Esophagus squamous epithelium (tissue), 4 donors: ENCODE measurements at regions not wholly inside any gene's neighbourhood (a gene's known extent, or its start where the extent isn't known, plus 50 kb on each side); places are given as distances from the start of the nearest gene placed in this dataset.

ENCODE experiments used
- CTCF ChIP-seq, 6 experiments: fragments of 450-650 bp in 4 of 6; fragments of 200-600 bp in 2 of 6; sonication (generic) in 2 of 6; IDR thresholded peaks; one replicate each; pipeline ENCODE4 v1.5.1; 2016 to 2019; ENCODE audit warnings: antibody characterized with exemption in 6 of 6, mild to moderate bottlenecking in 4 of 6, moderate library complexity in 4 of 6
- POLR2A ChIP-seq, 4 donors: fragments of 450-650 bp; IDR thresholded peaks; one replicate each; pipeline ENCODE4 v1.6.1; 2017; ENCODE audit warnings: antibody characterized with exemption in 4 of 4, mild to moderate bottlenecking in 4 of 4, moderate library complexity in 3 of 4

- no peak for TF ChIP-seq CTCF (IDR thresholded peaks at IDR 0.05)
- TF ChIP-seq POLR2A (IDR thresholded peaks at IDR 0.05), result no peak
Observed at GRCh38 chr3:18252578-18252977, 172.6 kb downstream of the SATB1 start.
